ENCODE measurements at regions not wholly inside any gene's neighbourhood (a gene's known extent, or its start where the extent isn't known, plus 50 kb on each side); places are given as distances from the start of the nearest gene placed in this dataset.

GRCh38 chr7:17646253-17646956 lies 293.9 kb downstream of the SNX13 start:
- TF ChIP-seq CTCF (IDR thresholded peaks at IDR 0.05): peak in 3 of 6 experiments; percentile 42 to 44 (median 43)
- no peak for TF ChIP-seq POLR2A (IDR thresholded peaks at IDR 0.05)
